K562 (cell line): ENCODE measurements at regions not wholly inside any gene's neighbourhood (a gene's known extent, or its start where the extent isn't known, plus 50 kb on each side); places are given as distances from the start of the nearest gene placed in this dataset.
"Not testable (repeated sequence)": the region's sequence is repeated elsewhere in the genome, so short reads cannot be mapped to it uniquely, and the experiment has no call there.

Source experiments
- MED1 ChIP-seq: sonication (generic); formaldehyde crosslinking; IDR thresholded peaks from 2 replicates; pipeline ENCODE4 v1.8.1; 2023; ENCODE audit warnings: missing genetic modification reagents, borderline replicate concordance
- MEF2D ChIP-seq: conservative IDR thresholded peaks from 2 replicates; pipeline ENCODE4 v1.6.1; 2016; ENCODE audit warnings: low read depth, missing genetic modification characterization, missing compliant biosample characterization
- RAD21 ChIP-seq, 2 experiments: fragments of 250-450 bp in 1 of 2; fragments of 450-650 bp in 1 of 2; sonication (Bioruptor Pico) in 1 of 2; formaldehyde crosslinking in 1 of 2; IDR thresholded peaks in 1 of 2; conservative IDR thresholded peaks in 1 of 2; 2 replicates each; pipeline versions ENCODE4 v1.4.0 to v1.8.0; 2020 to 2022; ENCODE audit warnings: mild to moderate bottlenecking in 2 of 2, moderate library complexity in 1 of 2
- RERE ChIP-seq: sonication (generic); formaldehyde crosslinking; IDR thresholded peaks from 2 replicates; pipeline ENCODE4 v1.8.0; 2023; ENCODE audit warnings: missing genetic modification reagents, mild to moderate bottlenecking, borderline replicate concordance
- RUNX1 ChIP-seq: sonication (generic); IDR thresholded peaks from 2 replicates; pipeline ENCODE4 v1.6.1; 2016; ENCODE audit warnings: antibody characterized with exemption, low read depth
- SMARCA4 ChIP-seq: fragments of 450-650 bp; IDR thresholded peaks from 2 replicates; pipeline ENCODE4 v1.6.1; 2016
- SMARCE1 ChIP-seq: fragments of 450-650 bp; IDR thresholded peaks from 2 replicates; pipeline ENCODE4 v1.7.1; 2016; ENCODE audit warnings: mild to moderate bottlenecking
- SPI1 ChIP-seq: IDR thresholded peaks from 2 replicates; pipeline ENCODE4 v1.6.1; 2011; ENCODE audit warnings: low read depth, low read length, control low read depth, borderline replicate concordance
- ZNF280B ChIP-seq: fragments of 250-450 bp; sonication (Bioruptor Pico); IDR thresholded peaks from 2 replicates; pipeline ENCODE4 v1.5.1; 2021; ENCODE audit warnings: mild to moderate bottlenecking
- TF ChIP-seq, protein P1 (sequence below): conservative IDR thresholded peaks from 2 replicates; pipeline ENCODE4 v1.6.1; 2011; ENCODE audit warnings: low read depth, mild to moderate bottlenecking, low read length; ENCODE audit not compliant: control insufficient read depth

GRCh38 chr15:20102862-20103261 lies 438.7 kb downstream of the GOLGA6L6 start:
- TF ChIP-seq, protein P1, sequence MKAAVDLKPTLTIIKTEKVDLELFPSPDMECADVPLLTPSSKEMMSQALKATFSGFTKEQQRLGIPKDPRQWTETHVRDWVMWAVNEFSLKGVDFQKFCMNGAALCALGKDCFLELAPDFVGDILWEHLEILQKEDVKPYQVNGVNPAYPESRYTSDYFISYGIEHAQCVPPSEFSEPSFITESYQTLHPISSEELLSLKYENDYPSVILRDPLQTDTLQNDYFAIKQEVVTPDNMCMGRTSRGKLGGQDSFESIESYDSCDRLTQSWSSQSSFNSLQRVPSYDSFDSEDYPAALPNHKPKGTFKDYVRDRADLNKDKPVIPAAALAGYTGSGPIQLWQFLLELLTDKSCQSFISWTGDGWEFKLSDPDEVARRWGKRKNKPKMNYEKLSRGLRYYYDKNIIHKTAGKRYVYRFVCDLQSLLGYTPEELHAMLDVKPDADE = not testable (repeated sequence)
- not testable (repeated sequence) for TF ChIP-seq MEF2D (tag); RUNX1; ZNF280B (CRISPR knock-in tag); SMARCE1; RERE (CRISPR knock-in tag); RAD21 (CRISPR knock-in tag; conservative IDR thresholded peaks at IDR 0.05 in 1 of 2, IDR thresholded peaks at IDR 0.05 in 1 of 2); SMARCA4; SPI1; MED1 (CRISPR knock-in tag)
